ENCODE measurements at regions not wholly inside any gene's neighbourhood (a gene's known extent, or its start where the extent isn't known, plus 50 kb on each side); places are given as distances from the start of the nearest gene placed in this dataset.

DNA sequence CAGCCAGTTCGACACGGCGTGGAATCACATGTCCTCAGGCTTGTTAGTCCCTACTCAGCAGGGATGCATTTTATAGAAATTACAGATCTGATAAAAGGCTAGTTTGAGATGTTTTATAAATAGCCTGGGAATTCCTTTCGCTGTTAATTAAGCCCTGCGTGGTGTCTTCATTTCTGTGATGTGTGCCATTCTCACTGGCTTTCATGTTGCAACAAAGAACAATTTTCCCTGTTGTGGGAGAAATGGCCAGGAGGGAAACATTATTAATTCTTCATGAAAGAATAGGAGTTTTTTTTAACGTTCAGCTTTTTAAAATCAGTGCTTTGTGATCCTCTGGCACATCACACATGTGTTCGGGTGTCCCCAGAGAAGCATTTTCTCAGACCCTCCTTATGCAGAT is 427.3 kb upstream of the FRG1 start:
- TF ChIP-seq EP300 (IDR thresholded peaks at IDR 0.05) (no peak), POLR2A (IDR thresholded peaks at IDR 0.05) (no peak), POLR2AphosphoS5 (IDR thresholded peaks at IDR 0.05) (no peak)
- TF ChIP-seq, protein P1, sequence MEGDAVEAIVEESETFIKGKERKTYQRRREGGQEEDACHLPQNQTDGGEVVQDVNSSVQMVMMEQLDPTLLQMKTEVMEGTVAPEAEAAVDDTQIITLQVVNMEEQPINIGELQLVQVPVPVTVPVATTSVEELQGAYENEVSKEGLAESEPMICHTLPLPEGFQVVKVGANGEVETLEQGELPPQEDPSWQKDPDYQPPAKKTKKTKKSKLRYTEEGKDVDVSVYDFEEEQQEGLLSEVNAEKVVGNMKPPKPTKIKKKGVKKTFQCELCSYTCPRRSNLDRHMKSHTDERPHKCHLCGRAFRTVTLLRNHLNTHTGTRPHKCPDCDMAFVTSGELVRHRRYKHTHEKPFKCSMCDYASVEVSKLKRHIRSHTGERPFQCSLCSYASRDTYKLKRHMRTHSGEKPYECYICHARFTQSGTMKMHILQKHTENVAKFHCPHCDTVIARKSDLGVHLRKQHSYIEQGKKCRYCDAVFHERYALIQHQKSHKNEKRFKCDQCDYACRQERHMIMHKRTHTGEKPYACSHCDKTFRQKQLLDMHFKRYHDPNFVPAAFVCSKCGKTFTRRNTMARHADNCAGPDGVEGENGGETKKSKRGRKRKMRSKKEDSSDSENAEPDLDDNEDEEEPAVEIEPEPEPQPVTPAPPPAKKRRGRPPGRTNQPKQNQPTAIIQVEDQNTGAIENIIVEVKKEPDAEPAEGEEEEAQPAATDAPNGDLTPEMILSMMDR (IDR thresholded peaks at IDR 0.05) = no peak

All from gastroesophageal sphincter (tissue), 3 donors.